CD4-positive, alpha-beta T cell (primary cell): ENCODE measurements at regions not wholly inside any gene's neighbourhood (a gene's known extent, or its start where the extent isn't known, plus 50 kb on each side); places are given as distances from the start of the nearest gene placed in this dataset.

Experiments used
- ATAC-seq: fragments of 200-7000 bp; cut with Tn5 transposase; one replicate; pipeline ENCODE4 v1.10.0; 2022; ENCODE audit warnings: mild to moderate bottlenecking; ENCODE audit not compliant: poor library complexity
- CTCF ChIA-PET: fragments of 350-600 bp; sonication (Branson Sonifier 250); formaldehyde crosslinking; loops from one replicate; lab custom pipeline; 2021; ENCODE audit warnings: antibody characterized with exemption, inconsistent platforms; lab: Charles Lee
- POLR2A ChIA-PET: fragments of 350-600 bp; sonication (Branson Sonifier 250); formaldehyde crosslinking; loops from one replicate; lab custom pipeline; 2021; ENCODE audit warnings: antibody characterized with exemption, inconsistent platforms; lab: Charles Lee
- DNase-seq, 14 experiments: peaks; one replicate each; pipeline ENCODE4 v3.0.0-alpha.2; 2013 to 2020; ENCODE audit warnings: mixed read lengths in 2 of 14
- H3K27ac ChIP-seq, 2 donors: one replicate each; pipeline versions ENCODE4 v1.5.1 to v1.7.0; 2013; ENCODE audit warnings: low read length in 2 of 2, low read depth in 1 of 2, mild to moderate bottlenecking in 1 of 2
- H3K27me3 ChIP-seq, 2 experiments: 1 replicate in 1 of 2; 2 replicates in 1 of 2; pipeline versions ENCODE4 v1.6.1 to v1.7.0; 2013; ENCODE audit warnings: low read length in 2 of 2, control low read depth in 1 of 2, mild to moderate bottlenecking in 1 of 2, moderate library complexity in 1 of 2; ENCODE audit not compliant: insufficient read depth in 2 of 2, control insufficient read depth in 1 of 2
- H3K36me3 ChIP-seq: one replicate; pipeline ENCODE4 v1.6.1; 2013; ENCODE audit warnings: low read length, control low read depth; ENCODE audit not compliant: insufficient read depth
- H3K4me1 ChIP-seq: one replicate; pipeline ENCODE4 v1.6.1; 2013; ENCODE audit warnings: low read length, control low read depth; ENCODE audit not compliant: insufficient read depth
- H3K4me3 ChIP-seq: one replicate; pipeline ENCODE4 v1.5.1; 2013; ENCODE audit warnings: mild to moderate bottlenecking, low read length, moderate library complexity
- H3K9me3 ChIP-seq, 2 experiments: 1 replicate in 1 of 2; 2 replicates in 1 of 2; pipeline versions ENCODE4 v1.6.1 to v1.7.0; 2013; ENCODE audit warnings: low read length in 2 of 2, mild to moderate bottlenecking in 2 of 2, control low read depth in 1 of 2, moderate library complexity in 1 of 2; ENCODE audit not compliant: control insufficient read depth in 1 of 2, insufficient read depth in 1 of 2
- H3K27ac Mint-ChIP-seq: one replicate; pipeline ENCODE4 v1.8.0; 2020; ENCODE audit warnings: mixed read lengths
- H3K27me3 Mint-ChIP-seq: one replicate; pipeline ENCODE4 v1.8.0; 2021; ENCODE audit warnings: mixed read lengths
- H3K36me3 Mint-ChIP-seq: one replicate; pipeline ENCODE4 v1.8.0; 2021; ENCODE audit warnings: low read depth, mixed read lengths
- H3K4me1 Mint-ChIP-seq: one replicate; pipeline ENCODE4 v1.8.0; 2021; ENCODE audit warnings: low read depth, mixed read lengths
- H3K4me3 Mint-ChIP-seq: one replicate; pipeline ENCODE4 v1.8.0; 2020; ENCODE audit warnings: mild to moderate bottlenecking, mixed read lengths
- H3K9me3 Mint-ChIP-seq: one replicate; pipeline ENCODE4 v1.8.0; 2020; ENCODE audit warnings: mixed read lengths
- CTCF ChIP-seq: fragments of 200-600 bp; IDR thresholded peaks from one replicate; pipeline ENCODE4 v1.8.0; 2022; ENCODE audit warnings: antibody characterized with exemption, mild to moderate bottlenecking
- intact Hi-C, 2 experiments: fragments of 100-400 bp; cut with DNase I in 1 of 2; cut with micrococcal nuclease in 1 of 2; formaldehyde crosslinking; loops; one replicate each; pipeline versions ENCODE4 v1.15.1 to v1.9.0; 2023 to 2025; cut with DNase I, micrococcal nuclease

GRCh38 chr1:4137621-4138415, 237.7 kb upstream of the C1orf174 start:
- H3K9me3 ChIP-seq = peaks cover 0 to 20% of the 10 kb centered on the region in 2 experiments
- Mint-ChIP-seq H3K27me3 (peaks cover 17% of the 10 kb centered on the region), H3K27ac (no peak overlapping the region), H3K4me3 (no peak overlapping the region), H3K9me3 (peaks cover 11% of the 10 kb centered on the region), H3K4me1 (no peaks in the 10 kb centered on the region), H3K36me3 (no peaks in the 10 kb centered on the region)
- ChIA-PET CTCF (no interaction called here), POLR2A (no interaction called here)
- intact Hi-C loops = no loop called here
- H3K4me3 ChIP-seq = no peak overlapping the region
- no peak for DNase-seq
- no peak for TF ChIP-seq CTCF
- H3K4me1 ChIP-seq = no peaks in the 10 kb centered on the region
- no peak overlapping the region for H3K27ac ChIP-seq
- H3K36me3 ChIP-seq = no peaks in the 10 kb centered on the region
- ATAC-seq = no peak
- H3K27me3 ChIP-seq = peaks cover 9 to 26% of the 10 kb centered on the region in 2 experiments

GRCh38 chr1:4139646-4140045, 239.6 kb upstream of the C1orf174 start:
- H3K27ac Mint-ChIP-seq = no peak overlapping the region
- H3K9me3 ChIP-seq = peaks cover 0 to 14% of the 10 kb centered on the region in 2 experiments
- no peaks in the 10 kb centered on the region for H3K4me1 ChIP-seq
- CTCF ChIA-PET = no interaction called here
- peaks cover 11% of the 10 kb centered on the region for H3K9me3 Mint-ChIP-seq
- ATAC-seq (no peak), DNase-seq (no peak)
- H3K4me3 ChIP-seq = no peak overlapping the region
- no peak overlapping the region for H3K4me3 Mint-ChIP-seq
- POLR2A ChIA-PET = no interaction called here
- TF ChIP-seq CTCF = no peak
- no peaks in the 10 kb centered on the region for H3K4me1 Mint-ChIP-seq
- peaks cover 26% of the 10 kb centered on the region for H3K27me3 Mint-ChIP-seq
- H3K36me3 ChIP-seq = no peaks in the 10 kb centered on the region
- H3K36me3 Mint-ChIP-seq = no peaks in the 10 kb centered on the region
- peaks cover 9 to 23% of the 10 kb centered on the region in 2 experiments for H3K27me3 ChIP-seq
- intact Hi-C loops = no loop called here
- no peak overlapping the region for H3K27ac ChIP-seq

- no peak overlapping the region for H3K4me3 ChIP-seq
- no peaks in the 10 kb centered on the region for H3K36me3 ChIP-seq
- Mint-ChIP-seq H3K27ac (no peak overlapping the region), H3K27me3 (peaks cover 26% of the 10 kb centered on the region), H3K4me1 (no peaks in the 10 kb centered on the region), H3K36me3 (no peaks in the 10 kb centered on the region), H3K9me3 (peaks cover 11% of the 10 kb centered on the region), H3K4me3 (no peak overlapping the region)
- DNase-seq = no peak
- H3K27me3 ChIP-seq = peaks cover 9 to 23% of the 10 kb centered on the region in 2 experiments
- intact Hi-C loops = no loop called here
- ChIA-PET POLR2A (no interaction called here), CTCF (no interaction called here)
- no peaks in the 10 kb centered on the region for H3K4me1 ChIP-seq
- ATAC-seq = no peak
- peaks cover 0 to 14% of the 10 kb centered on the region in 2 experiments for H3K9me3 ChIP-seq
- no peak overlapping the region for H3K27ac ChIP-seq
- no peak for TF ChIP-seq CTCF
Observed at GRCh38 chr1:4140241-4140640, 240.2 kb upstream of the C1orf174 start.
